ENCODE measurements at regions not wholly inside any gene's neighbourhood (a gene's known extent, or its start where the extent isn't known, plus 50 kb on each side); places are given as distances from the start of the nearest gene placed in this dataset.
"Not testable (repeated sequence)": the region's sequence is repeated elsewhere in the genome, so short reads cannot be mapped to it uniquely, and the experiment has no call there.

GRCh38 chr13:44778761-44779484 is 202.8 kb upstream of the TSC22D1 start:
- Histone ChIP-seq H3K4me3 (ENCODE audit: low read length) (no peak overlapping the region), H3K36me3 (ENCODE audit: control insufficient read depth, insufficient read depth, low read length, severe bottlenecking) (no peaks in the 10 kb centered on the region), H3K9ac (ENCODE audit: low read length) (no peak overlapping the region), H3K4me1 (ENCODE audit: control insufficient read depth, insufficient read depth, low read length) (no peaks in the 10 kb centered on the region), H3K27me3 (replicated peaks; ENCODE audit: control insufficient read depth, insufficient read depth, low read length) (no peaks in the 10 kb centered on the region), H3K9me3 (ENCODE audit: control insufficient read depth, low read length) (no peaks in the 10 kb centered on the region)
- no peak for DNase-seq (ENCODE audit: low read depth)

- H3K36me3 ChIP-seq (ENCODE audit: control insufficient read depth, insufficient read depth, low read length, severe bottlenecking); H3K4me3 ChIP-seq (ENCODE audit: low read length); H3K9me3 ChIP-seq (ENCODE audit: control insufficient read depth, low read length); H3K27me3 ChIP-seq (replicated peaks; ENCODE audit: control insufficient read depth, insufficient read depth, low read length); H3K9ac ChIP-seq (ENCODE audit: low read length); DNase-seq (ENCODE audit: low read depth); H3K4me1 ChIP-seq (ENCODE audit: control insufficient read depth, insufficient read depth, low read length): not testable (repeated sequence)
Observed at GRCh38 chr13:44775290-44775689, 199.2 kb upstream of the TSC22D1 start.

DNA sequence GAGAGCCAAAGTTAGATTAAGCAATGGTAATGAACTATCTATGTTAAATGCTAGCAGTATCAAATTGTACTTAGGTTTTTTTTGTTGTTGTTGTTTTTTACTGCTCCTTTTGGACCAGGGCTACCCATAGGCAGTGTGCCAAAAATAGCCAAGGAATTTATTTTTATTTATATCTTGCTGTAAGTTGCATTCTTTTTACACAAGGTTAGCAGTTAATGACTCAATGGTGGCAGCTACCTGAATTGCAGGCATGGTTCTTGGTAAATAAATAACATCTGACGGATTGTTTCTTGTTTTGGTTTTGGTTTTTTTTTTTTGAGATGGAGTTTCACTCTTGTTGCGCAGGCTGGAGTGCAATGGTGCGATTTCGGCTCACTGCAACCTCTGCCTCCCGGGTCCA is 194.8 kb upstream of the TSC22D1 start:
- H3K9ac ChIP-seq (ENCODE audit: low read length) = no peak overlapping the region
- no peak for DNase-seq (ENCODE audit: low read depth)
- H3K4me1 ChIP-seq (ENCODE audit: control insufficient read depth, insufficient read depth, low read length) = peaks cover 15% of the 10 kb centered on the region
- no peaks in the 10 kb centered on the region for H3K36me3 ChIP-seq (ENCODE audit: control insufficient read depth, insufficient read depth, low read length, severe bottlenecking)
- H3K9me3 ChIP-seq (ENCODE audit: control insufficient read depth, low read length) = no peaks in the 10 kb centered on the region
- H3K4me3 ChIP-seq (ENCODE audit: low read length) = no peak overlapping the region
- H3K27me3 ChIP-seq (replicated peaks; ENCODE audit: control insufficient read depth, insufficient read depth, low read length) = no peaks in the 10 kb centered on the region

DNA sequence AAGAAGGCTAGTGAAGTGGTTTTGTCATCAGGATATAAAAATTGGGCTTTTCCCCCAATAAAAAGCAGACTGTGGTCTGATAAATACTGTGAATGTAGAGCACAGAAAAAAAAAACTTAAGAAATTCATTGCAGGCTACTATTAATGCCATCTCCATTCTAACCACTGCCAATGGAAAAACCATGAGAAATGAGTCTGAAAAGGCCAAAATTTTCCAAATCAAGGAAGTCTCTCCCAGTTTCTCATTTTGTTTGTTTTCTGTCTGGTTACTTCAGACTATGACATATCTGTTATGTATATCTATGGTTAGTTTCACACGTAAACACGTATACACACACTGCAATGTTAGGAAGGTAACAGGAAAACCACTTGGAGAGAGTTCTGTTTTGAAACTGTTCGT is 193.6 kb upstream of the TSC22D1 start:
- Histone ChIP-seq H3K36me3 (ENCODE audit: control insufficient read depth, insufficient read depth, low read length, severe bottlenecking) (no peaks in the 10 kb centered on the region), H3K9ac (ENCODE audit: low read length) (no peak overlapping the region), H3K9me3 (ENCODE audit: control insufficient read depth, low read length) (no peaks in the 10 kb centered on the region), H3K27me3 (replicated peaks; ENCODE audit: control insufficient read depth, insufficient read depth, low read length) (no peaks in the 10 kb centered on the region), H3K4me1 (ENCODE audit: control insufficient read depth, insufficient read depth, low read length) (peaks cover 15% of the 10 kb centered on the region), H3K4me3 (ENCODE audit: low read length) (no peak overlapping the region)
- DNase-seq (ENCODE audit: low read depth) = no peak

GRCh38 chr13:44768775-44769581 is 192.8 kb upstream of the TSC22D1 start:
- no peaks in the 10 kb centered on the region for H3K9me3 ChIP-seq (ENCODE audit: control insufficient read depth, low read length)

DNA sequence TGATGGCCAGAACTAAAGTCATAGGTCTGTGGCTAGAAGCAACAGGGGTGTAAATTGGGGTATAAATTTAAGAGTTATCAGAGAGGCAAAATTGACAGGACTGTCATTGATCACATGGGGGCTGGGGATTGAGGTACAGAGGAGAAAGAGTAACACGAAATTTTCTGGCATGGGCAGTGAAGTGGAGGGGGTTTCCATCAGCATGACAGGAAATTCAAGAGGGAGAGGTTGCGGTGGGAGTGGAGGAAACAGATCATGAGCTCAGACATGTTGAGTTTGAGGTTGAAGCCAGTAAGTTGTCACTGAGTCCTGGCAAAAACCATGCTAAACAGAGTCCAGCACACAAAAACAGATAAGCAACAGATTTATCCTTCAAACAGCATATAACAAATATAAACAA is 192.1 kb upstream of the TSC22D1 start:
- no peaks in the 10 kb centered on the region for H3K9me3 ChIP-seq (ENCODE audit: control insufficient read depth, low read length)
- H3K36me3 ChIP-seq (ENCODE audit: control insufficient read depth, insufficient read depth, low read length, severe bottlenecking) = no peaks in the 10 kb centered on the region
- H3K4me3 ChIP-seq (ENCODE audit: low read length) = no peak overlapping the region
- DNase-seq (ENCODE audit: low read depth) = no peak
- no peaks in the 10 kb centered on the region for H3K27me3 ChIP-seq (replicated peaks; ENCODE audit: control insufficient read depth, insufficient read depth, low read length)
- no peak overlapping the region for H3K9ac ChIP-seq (ENCODE audit: low read length)
- H3K4me1 ChIP-seq (ENCODE audit: control insufficient read depth, insufficient read depth, low read length) = peaks cover 27% of the 10 kb centered on the region

More at GRCh38 chr13:44768775-44769581, 192.8 kb upstream of the TSC22D1 start:
- peaks cover 20% of the 10 kb centered on the region for H3K4me1 ChIP-seq (ENCODE audit: control insufficient read depth, insufficient read depth, low read length)
- H3K4me3 ChIP-seq (ENCODE audit: low read length) = no peak overlapping the region
- no peak overlapping the region for H3K9ac ChIP-seq (ENCODE audit: low read length)
- no peaks in the 10 kb centered on the region for H3K36me3 ChIP-seq (ENCODE audit: control insufficient read depth, insufficient read depth, low read length, severe bottlenecking)
- H3K27me3 ChIP-seq (replicated peaks; ENCODE audit: control insufficient read depth, insufficient read depth, low read length) = no peaks in the 10 kb centered on the region
- DNase-seq (ENCODE audit: low read depth) = peak; percentile 17

DNA sequence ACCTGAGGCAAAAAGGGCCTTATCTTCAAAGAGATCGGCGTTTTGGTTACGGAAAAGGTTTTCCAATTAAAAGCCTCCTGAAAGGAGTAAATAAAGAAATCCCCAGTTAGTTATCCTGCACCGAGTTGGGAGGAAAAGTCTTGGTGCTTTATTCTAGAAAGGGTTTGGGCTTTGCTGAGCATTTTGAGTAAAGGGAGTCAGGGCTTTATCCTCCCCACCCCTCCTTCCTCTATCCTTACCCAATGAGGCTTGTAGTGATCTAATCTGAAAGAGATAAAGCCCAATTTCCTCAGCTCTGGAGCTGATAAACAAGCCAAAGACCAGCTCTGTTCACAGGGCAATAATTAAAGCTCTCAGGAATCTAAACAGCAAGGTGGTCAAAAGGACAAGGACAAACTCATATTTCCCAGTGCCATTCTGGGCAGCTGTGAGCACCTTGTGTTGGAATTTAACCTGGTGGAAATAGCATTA is 188.9 kb upstream of the TSC22D1 start:
- Histone ChIP-seq H3K9me3 (ENCODE audit: control insufficient read depth, low read length) (no peaks in the 10 kb centered on the region), H3K4me3 (ENCODE audit: low read length) (no peak overlapping the region), H3K27me3 (replicated peaks; ENCODE audit: control insufficient read depth, insufficient read depth, low read length) (no peaks in the 10 kb centered on the region), H3K9ac (ENCODE audit: low read length) (no peak overlapping the region), H3K36me3 (ENCODE audit: control insufficient read depth, insufficient read depth, low read length, severe bottlenecking) (no peaks in the 10 kb centered on the region), H3K4me1 (ENCODE audit: control insufficient read depth, insufficient read depth, low read length) (peaks cover 31% of the 10 kb centered on the region)
- no peak for DNase-seq (ENCODE audit: low read depth)

- H3K4me1 ChIP-seq (ENCODE audit: control insufficient read depth, insufficient read depth, low read length) = peaks cover 30% of the 10 kb centered on the region
- H3K27me3 ChIP-seq (replicated peaks; ENCODE audit: control insufficient read depth, insufficient read depth, low read length) = no peaks in the 10 kb centered on the region
- no peak for DNase-seq (ENCODE audit: low read depth)
- H3K4me3 ChIP-seq (ENCODE audit: low read length) = no peak overlapping the region
- H3K9ac ChIP-seq (ENCODE audit: low read length) = no peak overlapping the region
- no peaks in the 10 kb centered on the region for H3K36me3 ChIP-seq (ENCODE audit: control insufficient read depth, insufficient read depth, low read length, severe bottlenecking)
- no peaks in the 10 kb centered on the region for H3K9me3 ChIP-seq (ENCODE audit: control insufficient read depth, low read length)
Observed at GRCh38 chr13:44764302-44764692, 188.2 kb upstream of the TSC22D1 start.

DNA sequence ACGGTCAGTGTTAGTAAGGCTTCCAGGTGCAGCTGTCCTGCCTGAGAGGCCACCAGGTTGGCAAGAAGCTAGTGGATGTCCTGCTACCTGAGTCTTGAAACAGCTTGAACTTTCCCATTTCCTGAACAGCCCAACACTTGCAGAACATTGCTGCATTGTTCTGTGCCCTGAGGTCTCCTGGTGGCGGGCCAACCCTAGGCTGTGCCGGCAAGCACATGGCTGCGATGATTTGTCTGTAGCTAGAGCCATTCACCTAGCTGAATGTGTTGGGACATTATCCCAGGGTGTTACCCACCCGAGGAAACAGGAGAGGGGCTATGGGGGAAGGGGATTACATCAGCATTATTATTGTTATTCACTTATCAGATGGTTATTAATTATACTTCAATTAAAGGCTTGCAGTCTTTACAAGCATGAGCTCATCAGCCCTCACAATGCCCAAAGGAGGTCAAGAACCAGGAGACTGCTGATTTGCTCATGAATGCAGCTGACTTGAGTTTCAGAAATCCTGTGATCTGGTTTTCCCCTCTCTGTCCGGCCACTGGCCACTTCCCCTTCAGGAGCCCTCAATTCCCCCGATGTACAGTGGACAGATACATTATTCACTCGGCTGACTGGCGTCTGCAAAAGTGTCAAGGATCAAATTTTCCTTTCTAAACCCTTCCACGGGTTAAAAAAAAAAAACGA is 187.6 kb upstream of the TSC22D1 start:
- Histone ChIP-seq H3K9ac (ENCODE audit: low read length) (no peak overlapping the region), H3K4me1 (ENCODE audit: control insufficient read depth, insufficient read depth, low read length) (peaks cover 30% of the 10 kb centered on the region), H3K36me3 (ENCODE audit: control insufficient read depth, insufficient read depth, low read length, severe bottlenecking) (no peaks in the 10 kb centered on the region), H3K27me3 (replicated peaks; ENCODE audit: control insufficient read depth, insufficient read depth, low read length) (no peaks in the 10 kb centered on the region), H3K9me3 (ENCODE audit: control insufficient read depth, low read length) (no peaks in the 10 kb centered on the region), H3K4me3 (ENCODE audit: low read length) (no peak overlapping the region)
- DNase-seq (ENCODE audit: low read depth) = no peak

- Histone ChIP-seq H3K36me3 (ENCODE audit: control insufficient read depth, insufficient read depth, low read length, severe bottlenecking) (no peaks in the 10 kb centered on the region), H3K4me1 (ENCODE audit: control insufficient read depth, insufficient read depth, low read length) (peaks cover 34% of the 10 kb centered on the region), H3K4me3 (ENCODE audit: low read length) (no peak overlapping the region), H3K9ac (ENCODE audit: low read length) (no peak overlapping the region), H3K27me3 (replicated peaks; ENCODE audit: control insufficient read depth, insufficient read depth, low read length) (no peaks in the 10 kb centered on the region), H3K9me3 (ENCODE audit: control insufficient read depth, low read length) (no peaks in the 10 kb centered on the region)
- DNase-seq (ENCODE audit: low read depth) = no peak
Observed at GRCh38 chr13:44762911-44763310, 186.8 kb upstream of the TSC22D1 start.

DNA sequence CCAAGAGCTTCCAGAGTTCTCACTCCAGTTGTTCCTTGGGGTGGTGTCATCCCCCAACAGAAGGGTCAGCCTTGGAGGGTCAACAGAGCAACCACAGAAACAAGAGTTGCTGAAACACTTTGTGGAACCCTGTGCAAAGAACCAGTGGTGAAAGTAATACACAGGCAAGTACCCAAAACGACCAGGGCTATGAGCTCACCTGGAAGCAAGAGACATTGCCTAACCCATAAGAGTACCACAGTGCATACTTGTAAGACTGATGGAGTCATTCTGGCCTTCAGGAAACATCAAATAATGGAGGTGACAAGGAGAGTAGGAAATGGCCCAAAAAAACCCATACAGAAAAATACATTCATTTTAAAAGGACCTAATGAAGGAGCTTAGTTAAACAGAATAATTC is 184.3 kb upstream of the TSC22D1 start:
- no peak for DNase-seq (ENCODE audit: low read depth)
- H3K9me3 ChIP-seq (ENCODE audit: control insufficient read depth, low read length) = no peaks in the 10 kb centered on the region
- H3K9ac ChIP-seq (ENCODE audit: low read length) = no peak overlapping the region
- peaks cover 48% of the 10 kb centered on the region for H3K4me1 ChIP-seq (ENCODE audit: control insufficient read depth, insufficient read depth, low read length)
- no peaks in the 10 kb centered on the region for H3K36me3 ChIP-seq (ENCODE audit: control insufficient read depth, insufficient read depth, low read length, severe bottlenecking)
- no peak overlapping the region for H3K4me3 ChIP-seq (ENCODE audit: low read length)
- H3K27me3 ChIP-seq (replicated peaks; ENCODE audit: control insufficient read depth, insufficient read depth, low read length) = no peaks in the 10 kb centered on the region
